Fibroblast of skin of right biceps (primary cell): ENCODE measurements at regions not wholly inside any gene's neighbourhood (a gene's known extent, or its start where the extent isn't known, plus 50 kb on each side); places are given as distances from the start of the nearest gene placed in this dataset.
A peak's percentile ranks its signal among the peaks of the same experiment; 100 is the strongest.
"Not testable (repeated sequence)": the region's sequence is repeated elsewhere in the genome, so short reads cannot be mapped to it uniquely, and the experiment has no call there.

Experiments
- DNase-seq: peaks from one replicate; pipeline ENCODE4 v3.0.0-alpha.2; 2013

GRCh38 chr6:14218519-14218800 lies 100.9 kb downstream of the CD83 start:
- DNase-seq, result no peak

- no peak for DNase-seq
These were observed 104.2 kb downstream of the CD83 start for GRCh38 chr6:14221564-14222279.

GRCh38 chr6:14222956-14223355 lies 105.4 kb downstream of the CD83 start:
- DNase-seq, result no peak

- DNase-seq, result no peak
These were observed 107.0 kb downstream of the CD83 start for GRCh38 chr6:14224359-14225103.

GRCh38 chr6:14226051-14226660 lies 108.6 kb downstream of the CD83 start:
- DNase-seq, result no peak

GRCh38 chr6:14228571-14228970 lies 111.0 kb downstream of the CD83 start:
- DNase-seq, result peak; percentile 87

GRCh38 chr6:14231071-14231483 lies 113.5 kb downstream of the CD83 start:
- no peak for DNase-seq

- peak; percentile 69 for DNase-seq
These were observed 114.1 kb downstream of the CD83 start for GRCh38 chr6:14231501-14232280.

GRCh38 chr6:14232889-14233288 lies 115.3 kb downstream of the CD83 start:
- no peak for DNase-seq

GRCh38 chr6:14235653-14236356 lies 118.2 kb downstream of the CD83 start:
- DNase-seq, result no peak

- no peak for DNase-seq
These were observed 121.5 kb downstream of the CD83 start for GRCh38 chr6:14239097-14239496.

- no peak for DNase-seq
These were observed 123.0 kb downstream of the CD83 start for GRCh38 chr6:14240411-14241166.

- no peak for DNase-seq
These were observed 123.9 kb downstream of the CD83 start for GRCh38 chr6:14241255-14242070.

- not testable (repeated sequence) for DNase-seq
These were observed 125.3 kb downstream of the CD83 start for GRCh38 chr6:14242912-14243311.

GRCh38 chr6:14243597-14243996 lies 126.0 kb downstream of the CD83 start:
- no peak for DNase-seq

- no peak for DNase-seq
These were observed 129.3 kb downstream of the CD83 start for GRCh38 chr6:14246876-14247275.

GRCh38 chr6:14250573-14250972 lies 133.0 kb downstream of the CD83 start:
- no peak for DNase-seq

- DNase-seq, result no peak
These were observed 134.8 kb downstream of the CD83 start for GRCh38 chr6:14252271-14252850.

GRCh38 chr6:14254505-14254904 lies 136.9 kb downstream of the CD83 start:
- no peak for DNase-seq

GRCh38 chr6:14255916-14256315 lies 138.3 kb downstream of the CD83 start:
- no peak for DNase-seq

- no peak for DNase-seq
These were observed 140.5 kb downstream of the CD83 start for GRCh38 chr6:14258117-14258516.
